GM23248 (cell line): ENCODE measurements at regions not wholly inside any gene's neighbourhood (a gene's known extent, or its start where the extent isn't known, plus 50 kb on each side); places are given as distances from the start of the nearest gene placed in this dataset.

Experiments used
- EZH2 ChIP-seq: fragments of 200-600 bp; sonication (generic); IDR thresholded peaks from 2 replicates; pipeline ENCODE4 v1.6.1; 2018; ENCODE audit warnings: antibody characterized with exemption, mild to moderate bottlenecking; ENCODE audit not compliant: insufficient read depth, poor library complexity, severe bottlenecking
- EZH2phosphoT487 ChIP-seq: fragments of 200-600 bp; sonication (generic); IDR thresholded peaks from 2 replicates; pipeline ENCODE4 v1.6.1; 2018; ENCODE audit warnings: antibody characterized with exemption, moderate library complexity, mild to moderate bottlenecking, low read depth; ENCODE audit not compliant: insufficient read depth

GRCh38 chr2:191552066-191552465 is 125.9 kb upstream of the NABP1 start:
- TF ChIP-seq EZH2 (no peak), EZH2phosphoT487 (no peak)
